ENCODE measurements at regions not wholly inside any gene's neighbourhood (a gene's known extent, or its start where the extent isn't known, plus 50 kb on each side); places are given as distances from the start of the nearest gene placed in this dataset.
A peak's percentile ranks its signal among the peaks of the same experiment; 100 is the strongest.

DNA sequence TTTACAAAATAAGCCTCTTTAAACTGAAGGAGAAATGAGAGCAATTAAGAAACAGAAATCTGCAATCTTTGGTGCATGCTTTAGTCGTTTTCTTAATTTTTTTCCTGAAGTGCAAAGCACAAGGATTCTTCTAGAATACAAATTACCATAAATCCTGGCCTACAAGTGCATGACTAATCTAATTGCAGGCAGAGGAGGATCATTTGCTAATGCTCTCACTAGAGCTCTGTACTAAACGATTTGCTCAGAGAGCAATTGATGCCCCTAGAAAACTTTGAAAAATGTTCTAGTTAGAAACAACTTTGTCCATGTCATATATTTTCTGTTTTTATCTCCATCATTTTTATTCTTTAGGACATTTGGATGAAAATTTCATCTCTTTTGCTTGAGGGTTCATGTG, 193.2 kb downstream of the POU4F1 start (continued):
- TF ChIP-seq, protein P1, sequence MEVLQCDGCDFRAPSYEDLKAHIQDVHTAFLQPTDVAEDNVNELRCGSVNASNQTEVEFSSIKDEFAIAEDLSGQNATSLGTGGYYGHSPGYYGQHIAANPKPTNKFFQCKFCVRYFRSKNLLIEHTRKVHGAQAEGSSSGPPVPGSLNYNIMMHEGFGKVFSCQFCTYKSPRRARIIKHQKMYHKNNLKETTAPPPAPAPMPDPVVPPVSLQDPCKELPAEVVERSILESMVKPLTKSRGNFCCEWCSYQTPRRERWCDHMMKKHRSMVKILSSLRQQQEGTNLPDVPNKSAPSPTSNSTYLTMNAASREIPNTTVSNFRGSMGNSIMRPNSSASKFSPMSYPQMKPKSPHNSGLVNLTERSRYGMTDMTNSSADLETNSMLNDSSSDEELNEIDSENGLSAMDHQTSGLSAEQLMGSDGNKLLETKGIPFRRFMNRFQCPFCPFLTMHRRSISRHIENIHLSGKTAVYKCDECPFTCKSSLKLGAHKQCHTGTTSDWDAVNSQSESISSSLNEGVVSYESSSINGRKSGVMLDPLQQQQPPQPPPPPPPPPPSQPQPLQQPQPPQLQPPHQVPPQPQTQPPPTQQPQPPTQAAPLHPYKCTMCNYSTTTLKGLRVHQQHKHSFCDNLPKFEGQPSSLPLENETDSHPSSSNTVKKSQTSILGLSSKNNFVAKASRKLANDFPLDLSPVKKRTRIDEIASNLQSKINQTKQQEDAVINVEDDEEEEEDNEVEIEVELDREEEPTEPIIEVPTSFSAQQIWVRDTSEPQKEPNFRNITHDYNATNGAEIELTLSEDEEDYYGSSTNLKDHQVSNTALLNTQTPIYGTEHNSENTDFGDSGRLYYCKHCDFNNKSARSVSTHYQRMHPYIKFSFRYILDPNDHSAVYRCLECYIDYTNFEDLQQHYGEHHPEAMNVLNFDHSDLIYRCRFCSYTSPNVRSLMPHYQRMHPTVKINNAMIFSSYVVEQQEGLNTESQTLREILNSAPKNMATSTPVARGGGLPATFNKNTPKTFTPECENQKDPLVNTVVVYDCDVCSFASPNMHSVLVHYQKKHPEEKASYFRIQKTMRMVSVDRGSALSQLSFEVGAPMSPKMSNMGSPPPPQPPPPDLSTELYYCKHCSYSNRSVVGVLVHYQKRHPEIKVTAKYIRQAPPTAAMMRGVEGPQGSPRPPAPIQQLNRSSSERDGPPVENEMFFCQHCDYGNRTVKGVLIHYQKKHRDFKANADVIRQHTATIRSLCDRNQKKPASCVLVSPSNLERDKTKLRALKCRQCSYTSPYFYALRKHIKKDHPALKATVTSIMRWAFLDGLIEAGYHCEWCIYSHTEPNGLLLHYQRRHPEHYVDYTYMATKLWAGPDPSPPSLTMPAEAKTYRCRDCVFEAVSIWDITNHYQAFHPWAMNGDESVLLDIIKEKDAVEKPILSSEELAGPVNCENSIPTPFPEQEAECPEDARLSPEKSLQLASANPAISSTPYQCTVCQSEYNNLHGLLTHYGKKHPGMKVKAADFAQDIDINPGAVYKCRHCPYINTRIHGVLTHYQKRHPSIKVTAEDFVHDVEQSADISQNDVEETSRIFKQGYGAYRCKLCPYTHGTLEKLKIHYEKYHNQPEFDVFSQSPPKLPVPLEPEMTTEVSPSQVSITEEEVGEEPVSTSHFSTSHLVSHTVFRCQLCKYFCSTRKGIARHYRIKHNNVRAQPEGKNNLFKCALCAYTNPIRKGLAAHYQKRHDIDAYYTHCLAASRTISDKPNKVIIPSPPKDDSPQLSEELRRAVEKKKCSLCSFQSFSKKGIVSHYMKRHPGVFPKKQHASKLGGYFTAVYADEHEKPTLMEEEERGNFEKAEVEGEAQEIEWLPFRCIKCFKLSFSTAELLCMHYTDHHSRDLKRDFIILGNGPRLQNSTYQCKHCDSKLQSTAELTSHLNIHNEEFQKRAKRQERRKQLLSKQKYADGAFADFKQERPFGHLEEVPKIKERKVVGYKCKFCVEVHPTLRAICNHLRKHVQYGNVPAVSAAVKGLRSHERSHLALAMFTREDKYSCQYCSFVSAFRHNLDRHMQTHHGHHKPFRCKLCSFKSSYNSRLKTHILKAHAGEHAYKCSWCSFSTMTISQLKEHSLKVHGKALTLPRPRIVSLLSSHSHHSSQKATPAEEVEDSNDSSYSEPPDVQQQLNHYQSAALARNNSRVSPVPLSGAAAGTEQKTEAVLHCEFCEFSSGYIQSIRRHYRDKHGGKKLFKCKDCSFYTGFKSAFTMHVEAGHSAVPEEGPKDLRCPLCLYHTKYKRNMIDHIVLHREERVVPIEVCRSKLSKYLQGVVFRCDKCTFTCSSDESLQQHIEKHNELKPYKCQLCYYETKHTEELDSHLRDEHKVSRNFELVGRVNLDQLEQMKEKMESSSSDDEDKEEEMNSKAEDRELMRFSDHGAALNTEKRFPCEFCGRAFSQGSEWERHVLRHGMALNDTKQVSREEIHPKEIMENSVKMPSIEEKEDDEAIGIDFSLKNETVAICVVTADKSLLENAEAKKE (CRISPR knock-in tag; IDR thresholded peaks at IDR 0.05) = no peak
- TF ChIP-seq STAT1 (IDR thresholded peaks at IDR 0.05; ENCODE audit: unreplicated experiment) (no peak), EZH2phosphoT487 (IDR thresholded peaks at IDR 0.05; ENCODE audit: unreplicated experiment) (no peak), ZNF331 (CRISPR knock-in tag; IDR thresholded peaks at IDR 0.05; ENCODE audit: low read depth) (no peak), JUNB (IDR thresholded peaks at IDR 0.05; ENCODE audit: unreplicated experiment) (no peak)
- TF ChIP-seq, protein P2, sequence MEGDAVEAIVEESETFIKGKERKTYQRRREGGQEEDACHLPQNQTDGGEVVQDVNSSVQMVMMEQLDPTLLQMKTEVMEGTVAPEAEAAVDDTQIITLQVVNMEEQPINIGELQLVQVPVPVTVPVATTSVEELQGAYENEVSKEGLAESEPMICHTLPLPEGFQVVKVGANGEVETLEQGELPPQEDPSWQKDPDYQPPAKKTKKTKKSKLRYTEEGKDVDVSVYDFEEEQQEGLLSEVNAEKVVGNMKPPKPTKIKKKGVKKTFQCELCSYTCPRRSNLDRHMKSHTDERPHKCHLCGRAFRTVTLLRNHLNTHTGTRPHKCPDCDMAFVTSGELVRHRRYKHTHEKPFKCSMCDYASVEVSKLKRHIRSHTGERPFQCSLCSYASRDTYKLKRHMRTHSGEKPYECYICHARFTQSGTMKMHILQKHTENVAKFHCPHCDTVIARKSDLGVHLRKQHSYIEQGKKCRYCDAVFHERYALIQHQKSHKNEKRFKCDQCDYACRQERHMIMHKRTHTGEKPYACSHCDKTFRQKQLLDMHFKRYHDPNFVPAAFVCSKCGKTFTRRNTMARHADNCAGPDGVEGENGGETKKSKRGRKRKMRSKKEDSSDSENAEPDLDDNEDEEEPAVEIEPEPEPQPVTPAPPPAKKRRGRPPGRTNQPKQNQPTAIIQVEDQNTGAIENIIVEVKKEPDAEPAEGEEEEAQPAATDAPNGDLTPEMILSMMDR (conservative IDR thresholded peaks at IDR 0.05; ENCODE audit: low read depth in 2 of 2) = no peak

DNA sequence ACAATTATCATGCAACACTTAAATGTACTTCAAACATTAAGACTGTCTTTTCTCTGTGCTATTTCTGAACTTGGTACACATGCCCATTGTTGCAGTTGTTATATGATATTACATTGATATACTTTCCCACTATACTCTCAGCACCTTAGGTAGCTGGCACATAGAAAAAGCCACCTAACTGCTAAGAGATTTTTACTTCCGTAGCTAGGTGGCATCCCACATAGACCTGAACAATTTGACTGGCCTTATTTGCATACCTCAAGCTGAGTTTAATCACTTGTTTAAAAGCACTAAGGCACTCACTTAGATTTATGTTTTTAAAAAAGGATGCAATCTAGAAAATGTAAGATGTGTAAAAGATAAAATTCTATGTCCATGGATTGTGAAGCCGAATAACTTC, 194.2 kb downstream of the POU4F1 start:
- Histone ChIP-seq H3K27me3 (ENCODE audit: insufficient read depth) (no peaks in the 10 kb centered on the region), H3K4me3 (no peak overlapping the region), H3K79me2 (replicated peaks; ENCODE audit: insufficient read depth) (no peaks in the 10 kb centered on the region), H3K4me1 (ENCODE audit: insufficient read depth) (no peaks in the 10 kb centered on the region), H3K36me3 (ENCODE audit: insufficient read depth) (no peaks in the 10 kb centered on the region), H2AFZ (no peak overlapping the region), H3F3A (replicated peaks; ENCODE audit: low read depth) (no peaks in the 10 kb centered on the region), H3K4me2 (no peak overlapping the region), H4K20me1 (replicated peaks; ENCODE audit: insufficient read depth) (no peaks in the 10 kb centered on the region), H3K9me2 (ENCODE audit: insufficient read depth) (0 out of 2 replicates have a peak, but pooled peaks cover 2% of the 10 kb centered on the region), H3K27ac (ENCODE audit: low read depth) (no peak overlapping the region)
- DNase-seq (ENCODE audit: low spot score) (peak; percentile 38), ATAC-seq (peak; percentile 57)
- TF ChIP-seq EZH2 (IDR thresholded peaks at IDR 0.05; ENCODE audit: low read depth, unreplicated experiment) = no peak
- TF ChIP-seq, protein P2 (conservative IDR thresholded peaks at IDR 0.05; ENCODE audit: low read depth in 2 of 2) = peak; percentile 36 to 53
- Mint-ChIP-seq H3K4me3 (no peak overlapping the region), H3K27me3 (ENCODE audit: insufficient read depth, low read depth, poor library complexity) (no peaks in the 10 kb centered on the region), H3K27ac (no peak overlapping the region), H3K36me3 (ENCODE audit: low read depth) (no peaks in the 10 kb centered on the region), H3K4me1 (peaks cover 13% of the 10 kb centered on the region), H3K9me3 (no peaks in the 10 kb centered on the region)

All from GM23338 (cell line).